ENCODE measurements at regions not wholly inside any gene's neighbourhood (a gene's known extent, or its start where the extent isn't known, plus 50 kb on each side); places are given as distances from the start of the nearest gene placed in this dataset.

GRCh38 chr3:150335631-150336030, 72.5 kb upstream of the TSC22D2 start:
- TF ChIP-seq POLR2A (IDR thresholded peaks at IDR 0.05) (no peak), POLR2AphosphoS5 (IDR thresholded peaks at IDR 0.05) (no peak)
- TF ChIP-seq, protein P1, sequence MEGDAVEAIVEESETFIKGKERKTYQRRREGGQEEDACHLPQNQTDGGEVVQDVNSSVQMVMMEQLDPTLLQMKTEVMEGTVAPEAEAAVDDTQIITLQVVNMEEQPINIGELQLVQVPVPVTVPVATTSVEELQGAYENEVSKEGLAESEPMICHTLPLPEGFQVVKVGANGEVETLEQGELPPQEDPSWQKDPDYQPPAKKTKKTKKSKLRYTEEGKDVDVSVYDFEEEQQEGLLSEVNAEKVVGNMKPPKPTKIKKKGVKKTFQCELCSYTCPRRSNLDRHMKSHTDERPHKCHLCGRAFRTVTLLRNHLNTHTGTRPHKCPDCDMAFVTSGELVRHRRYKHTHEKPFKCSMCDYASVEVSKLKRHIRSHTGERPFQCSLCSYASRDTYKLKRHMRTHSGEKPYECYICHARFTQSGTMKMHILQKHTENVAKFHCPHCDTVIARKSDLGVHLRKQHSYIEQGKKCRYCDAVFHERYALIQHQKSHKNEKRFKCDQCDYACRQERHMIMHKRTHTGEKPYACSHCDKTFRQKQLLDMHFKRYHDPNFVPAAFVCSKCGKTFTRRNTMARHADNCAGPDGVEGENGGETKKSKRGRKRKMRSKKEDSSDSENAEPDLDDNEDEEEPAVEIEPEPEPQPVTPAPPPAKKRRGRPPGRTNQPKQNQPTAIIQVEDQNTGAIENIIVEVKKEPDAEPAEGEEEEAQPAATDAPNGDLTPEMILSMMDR (IDR thresholded peaks at IDR 0.05) = no peak
